Panc1 (cell line): ENCODE measurements at regions not wholly inside any gene's neighbourhood (a gene's known extent, or its start where the extent isn't known, plus 50 kb on each side); places are given as distances from the start of the nearest gene placed in this dataset.

Source experiments
- POLR2AphosphoS5 ChIP-seq: IDR thresholded peaks from 2 replicates; pipeline ENCODE4 v1.6.1; 2012; ENCODE audit warnings: mild to moderate bottlenecking, low read depth, low read length, moderate library complexity
- TF ChIP-seq, protein P1 (sequence below): fragments of 450-650 bp; IDR thresholded peaks from 2 replicates; pipeline ENCODE4 v1.5.1; 2017; ENCODE audit warnings: mild to moderate bottlenecking
- TF ChIP-seq, protein P2 (sequence below), 2 experiments: IDR thresholded peaks; 2 replicates each; pipeline ENCODE4 v1.6.1; 2011 to 2012; ENCODE audit warnings: low read depth in 2 of 2, control low read depth in 1 of 2, low read length in 1 of 2, mild to moderate bottlenecking in 1 of 2, moderate library complexity in 1 of 2; ENCODE audit not compliant: insufficient read depth in 1 of 2

DNA sequence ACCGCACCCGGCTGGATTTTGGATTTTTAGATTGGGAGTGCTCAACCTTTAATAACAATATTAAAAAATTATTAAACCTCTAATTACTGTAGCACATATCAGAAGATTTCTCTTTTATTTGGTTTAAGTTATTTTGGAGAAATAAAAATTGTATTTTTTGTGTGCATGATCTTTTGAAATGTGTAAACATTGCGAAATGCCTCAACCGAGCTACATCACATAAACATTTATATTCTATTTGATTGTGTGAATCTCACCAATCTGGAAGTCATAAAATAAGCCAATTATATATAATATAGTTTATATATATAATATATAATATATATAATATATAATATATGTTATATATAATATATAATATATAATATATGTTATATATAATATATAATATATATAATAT, 696.2 kb upstream of the RBFOX1 start:
- TF ChIP-seq, protein P1, sequence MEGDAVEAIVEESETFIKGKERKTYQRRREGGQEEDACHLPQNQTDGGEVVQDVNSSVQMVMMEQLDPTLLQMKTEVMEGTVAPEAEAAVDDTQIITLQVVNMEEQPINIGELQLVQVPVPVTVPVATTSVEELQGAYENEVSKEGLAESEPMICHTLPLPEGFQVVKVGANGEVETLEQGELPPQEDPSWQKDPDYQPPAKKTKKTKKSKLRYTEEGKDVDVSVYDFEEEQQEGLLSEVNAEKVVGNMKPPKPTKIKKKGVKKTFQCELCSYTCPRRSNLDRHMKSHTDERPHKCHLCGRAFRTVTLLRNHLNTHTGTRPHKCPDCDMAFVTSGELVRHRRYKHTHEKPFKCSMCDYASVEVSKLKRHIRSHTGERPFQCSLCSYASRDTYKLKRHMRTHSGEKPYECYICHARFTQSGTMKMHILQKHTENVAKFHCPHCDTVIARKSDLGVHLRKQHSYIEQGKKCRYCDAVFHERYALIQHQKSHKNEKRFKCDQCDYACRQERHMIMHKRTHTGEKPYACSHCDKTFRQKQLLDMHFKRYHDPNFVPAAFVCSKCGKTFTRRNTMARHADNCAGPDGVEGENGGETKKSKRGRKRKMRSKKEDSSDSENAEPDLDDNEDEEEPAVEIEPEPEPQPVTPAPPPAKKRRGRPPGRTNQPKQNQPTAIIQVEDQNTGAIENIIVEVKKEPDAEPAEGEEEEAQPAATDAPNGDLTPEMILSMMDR: no peak
- TF ChIP-seq POLR2AphosphoS5: no peak
- TF ChIP-seq, protein P2, sequence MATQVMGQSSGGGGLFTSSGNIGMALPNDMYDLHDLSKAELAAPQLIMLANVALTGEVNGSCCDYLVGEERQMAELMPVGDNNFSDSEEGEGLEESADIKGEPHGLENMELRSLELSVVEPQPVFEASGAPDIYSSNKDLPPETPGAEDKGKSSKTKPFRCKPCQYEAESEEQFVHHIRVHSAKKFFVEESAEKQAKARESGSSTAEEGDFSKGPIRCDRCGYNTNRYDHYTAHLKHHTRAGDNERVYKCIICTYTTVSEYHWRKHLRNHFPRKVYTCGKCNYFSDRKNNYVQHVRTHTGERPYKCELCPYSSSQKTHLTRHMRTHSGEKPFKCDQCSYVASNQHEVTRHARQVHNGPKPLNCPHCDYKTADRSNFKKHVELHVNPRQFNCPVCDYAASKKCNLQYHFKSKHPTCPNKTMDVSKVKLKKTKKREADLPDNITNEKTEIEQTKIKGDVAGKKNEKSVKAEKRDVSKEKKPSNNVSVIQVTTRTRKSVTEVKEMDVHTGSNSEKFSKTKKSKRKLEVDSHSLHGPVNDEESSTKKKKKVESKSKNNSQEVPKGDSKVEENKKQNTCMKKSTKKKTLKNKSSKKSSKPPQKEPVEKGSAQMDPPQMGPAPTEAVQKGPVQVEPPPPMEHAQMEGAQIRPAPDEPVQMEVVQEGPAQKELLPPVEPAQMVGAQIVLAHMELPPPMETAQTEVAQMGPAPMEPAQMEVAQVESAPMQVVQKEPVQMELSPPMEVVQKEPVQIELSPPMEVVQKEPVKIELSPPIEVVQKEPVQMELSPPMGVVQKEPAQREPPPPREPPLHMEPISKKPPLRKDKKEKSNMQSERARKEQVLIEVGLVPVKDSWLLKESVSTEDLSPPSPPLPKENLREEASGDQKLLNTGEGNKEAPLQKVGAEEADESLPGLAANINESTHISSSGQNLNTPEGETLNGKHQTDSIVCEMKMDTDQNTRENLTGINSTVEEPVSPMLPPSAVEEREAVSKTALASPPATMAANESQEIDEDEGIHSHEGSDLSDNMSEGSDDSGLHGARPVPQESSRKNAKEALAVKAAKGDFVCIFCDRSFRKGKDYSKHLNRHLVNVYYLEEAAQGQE (IDR thresholded peaks at IDR 0.05; ENCODE audit: insufficient read depth in 1 of 2, low read depth in 2 of 2, low read length in 1 of 2): no peak
